GM23338 (cell line): ENCODE measurements at regions not wholly inside any gene's neighbourhood (a gene's known extent, or its start where the extent isn't known, plus 50 kb on each side); places are given as distances from the start of the nearest gene placed in this dataset.

Experiments used
- EZH2 ChIP-seq: fragments of 200-600 bp; sonication (generic); IDR thresholded peaks from one replicate; pipeline ENCODE4 v1.8.0; 2017; ENCODE audit warnings: antibody characterized with exemption, mild to moderate bottlenecking, low read depth; ENCODE audit not compliant: unreplicated experiment
- EZH2phosphoT487 ChIP-seq: fragments of 200-600 bp; sonication (generic); IDR thresholded peaks from one replicate; pipeline ENCODE4 v1.8.1; 2018; ENCODE audit warnings: antibody characterized with exemption; ENCODE audit not compliant: unreplicated experiment
- JUNB ChIP-seq: IDR thresholded peaks from one replicate; pipeline ENCODE4 v1.6.1; 2016; ENCODE audit warnings: antibody characterized with exemption; ENCODE audit not compliant: unreplicated experiment
- NANOG ChIP-seq: IDR thresholded peaks from 2 replicates; pipeline ENCODE4 v1.6.1; 2016; ENCODE audit warnings: antibody characterized with exemption, borderline replicate concordance
- POLR2AphosphoS5 ChIP-seq: IDR thresholded peaks from 2 replicates; pipeline ENCODE4 v1.6.1; 2016; ENCODE audit warnings: antibody characterized with exemption, low read depth
- REST ChIP-seq: IDR thresholded peaks from one replicate; pipeline ENCODE4 v1.6.1; 2018; ENCODE audit warnings: antibody characterized with exemption; ENCODE audit not compliant: unreplicated experiment
- ZNF331 ChIP-seq: fragments of 250-450 bp; sonication (Bioruptor Pico); IDR thresholded peaks from 2 replicates; pipeline ENCODE4 v1.5.0; 2020; ENCODE audit warnings: low read depth, mild to moderate bottlenecking, moderate library complexity
- TF ChIP-seq, protein P1 (sequence below), 2 experiments: fragments of 200-600 bp in 1 of 2; sonication (generic) in 1 of 2; conservative IDR thresholded peaks; 2 replicates each; pipeline versions ENCODE4 v1.5.1 to v1.6.1; 2016 to 2017; ENCODE audit warnings: antibody characterized with exemption in 2 of 2, low read depth in 2 of 2, mild to moderate bottlenecking in 2 of 2, moderate library complexity in 1 of 2
- TF ChIP-seq, protein P2 (sequence below): IDR thresholded peaks from 2 replicates; pipeline ENCODE4 v1.6.1; 2016; ENCODE audit warnings: antibody characterized with exemption

DNA sequence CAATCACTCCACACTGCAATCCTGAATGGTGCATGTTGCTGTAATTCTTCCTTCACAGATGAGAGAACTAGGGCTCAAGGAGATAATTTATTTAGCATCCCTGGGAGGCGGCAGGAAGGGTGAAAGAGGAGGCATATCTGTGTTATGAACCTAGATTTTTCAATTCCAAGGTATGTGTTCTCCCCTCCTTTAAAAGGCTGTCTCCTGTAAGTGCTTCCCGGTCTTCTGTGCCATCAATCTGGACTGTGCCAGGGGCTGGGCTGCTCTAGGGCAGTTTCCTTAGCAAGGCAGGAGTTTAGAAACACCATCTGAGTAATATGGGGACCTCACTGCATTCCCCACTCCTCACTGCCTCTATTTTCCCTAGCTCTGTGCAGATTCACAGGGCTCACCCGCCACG is 185.0 kb downstream of the RFC3 start:
- TF ChIP-seq, protein P1, sequence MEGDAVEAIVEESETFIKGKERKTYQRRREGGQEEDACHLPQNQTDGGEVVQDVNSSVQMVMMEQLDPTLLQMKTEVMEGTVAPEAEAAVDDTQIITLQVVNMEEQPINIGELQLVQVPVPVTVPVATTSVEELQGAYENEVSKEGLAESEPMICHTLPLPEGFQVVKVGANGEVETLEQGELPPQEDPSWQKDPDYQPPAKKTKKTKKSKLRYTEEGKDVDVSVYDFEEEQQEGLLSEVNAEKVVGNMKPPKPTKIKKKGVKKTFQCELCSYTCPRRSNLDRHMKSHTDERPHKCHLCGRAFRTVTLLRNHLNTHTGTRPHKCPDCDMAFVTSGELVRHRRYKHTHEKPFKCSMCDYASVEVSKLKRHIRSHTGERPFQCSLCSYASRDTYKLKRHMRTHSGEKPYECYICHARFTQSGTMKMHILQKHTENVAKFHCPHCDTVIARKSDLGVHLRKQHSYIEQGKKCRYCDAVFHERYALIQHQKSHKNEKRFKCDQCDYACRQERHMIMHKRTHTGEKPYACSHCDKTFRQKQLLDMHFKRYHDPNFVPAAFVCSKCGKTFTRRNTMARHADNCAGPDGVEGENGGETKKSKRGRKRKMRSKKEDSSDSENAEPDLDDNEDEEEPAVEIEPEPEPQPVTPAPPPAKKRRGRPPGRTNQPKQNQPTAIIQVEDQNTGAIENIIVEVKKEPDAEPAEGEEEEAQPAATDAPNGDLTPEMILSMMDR (conservative IDR thresholded peaks at IDR 0.05; ENCODE audit: low read depth in 2 of 2): no peak
- no peak for TF ChIP-seq POLR2AphosphoS5
- no peak for TF ChIP-seq EZH2phosphoT487
- TF ChIP-seq EZH2: no peak
- TF ChIP-seq JUNB: no peak
- no peak for TF ChIP-seq REST
- TF ChIP-seq, protein P2, sequence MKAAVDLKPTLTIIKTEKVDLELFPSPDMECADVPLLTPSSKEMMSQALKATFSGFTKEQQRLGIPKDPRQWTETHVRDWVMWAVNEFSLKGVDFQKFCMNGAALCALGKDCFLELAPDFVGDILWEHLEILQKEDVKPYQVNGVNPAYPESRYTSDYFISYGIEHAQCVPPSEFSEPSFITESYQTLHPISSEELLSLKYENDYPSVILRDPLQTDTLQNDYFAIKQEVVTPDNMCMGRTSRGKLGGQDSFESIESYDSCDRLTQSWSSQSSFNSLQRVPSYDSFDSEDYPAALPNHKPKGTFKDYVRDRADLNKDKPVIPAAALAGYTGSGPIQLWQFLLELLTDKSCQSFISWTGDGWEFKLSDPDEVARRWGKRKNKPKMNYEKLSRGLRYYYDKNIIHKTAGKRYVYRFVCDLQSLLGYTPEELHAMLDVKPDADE: no peak
- no peak for TF ChIP-seq NANOG
- no peak for TF ChIP-seq ZNF331
